Endothelial cell of umbilical vein (primary cell): ENCODE measurements at regions not wholly inside any gene's neighbourhood (a gene's known extent, or its start where the extent isn't known, plus 50 kb on each side); places are given as distances from the start of the nearest gene placed in this dataset.

ENCODE experiments used
- BruUV-seq: library from RNA; stranded (reverse); fragments of 400-500 nt; replicated peaks from 2 replicates; lab custom pipeline; 2021; lab: Mats Ljungman, UMichigan
- CTCF ChIA-PET: fragments of 300-600, 350-600 bp; sonication (Branson Sonifier 250); formaldehyde crosslinking; loops from one replicate; lab custom pipeline; 2021; ENCODE audit warnings: antibody characterized with exemption, inconsistent platforms; lab: Charles Lee
- POLR2A ChIA-PET: fragments of 300-600, 350-600 bp; sonication (Branson Sonifier 250); formaldehyde crosslinking; loops from one replicate; lab custom pipeline; 2021; ENCODE audit warnings: antibody characterized with exemption, inconsistent platforms; lab: Charles Lee
- DNase-seq: peaks from one replicate; pipeline ENCODE4 v3.0.0-alpha.2; 2011; ENCODE audit warnings: low read depth, low spot score
- FAIRE-seq: peaks from 2 replicates; lab custom pipeline; 2011; peaks lifted over from hg19 to GRCh38; lab: Jason Lieb, UNC
- H2AFZ ChIP-seq: 2 replicates; pipeline ENCODE4 v1.6.0; 2012; ENCODE audit warnings: low read depth, low read length, control low read depth, inconsistent platforms
- H3K27ac ChIP-seq: 2 replicates; pipeline ENCODE4 v1.5.1; 2011; ENCODE audit warnings: low read depth, mild to moderate bottlenecking, control low read depth, low read length, moderate library complexity; ENCODE audit not compliant: insufficient read depth
- H3K27me3 ChIP-seq, 2 experiments: 2 replicates each; pipeline versions ENCODE4 v1.6.0 to v1.6.1; 2011; ENCODE audit warnings: low read length in 2 of 2, mixed read lengths in 1 of 2; ENCODE audit not compliant: control insufficient read depth in 2 of 2, insufficient read depth in 2 of 2
- H3K36me3 ChIP-seq, 2 experiments: 2 replicates in 1 of 2; 3 replicates in 1 of 2; pipeline ENCODE4 v1.5.1; 2011; ENCODE audit warnings: low read length in 2 of 2, mild to moderate bottlenecking in 1 of 2, moderate library complexity in 1 of 2; ENCODE audit not compliant: control insufficient read depth in 2 of 2, insufficient read depth in 2 of 2; ENCODE audit errors: extremely low read depth in 1 of 2
- H3K4me1 ChIP-seq: 3 replicates; pipeline ENCODE4 v1.5.1; 2011; ENCODE audit warnings: mild to moderate bottlenecking, low read length; ENCODE audit not compliant: control insufficient read depth, insufficient read depth; ENCODE audit errors: extremely low read depth
- H3K4me2 ChIP-seq: 2 replicates; pipeline ENCODE4 v1.6.1; 2011; ENCODE audit warnings: low read length, control low read depth, mixed read lengths; ENCODE audit not compliant: insufficient read depth
- H3K4me3 ChIP-seq, 3 experiments: fragments of 200-600 bp in 1 of 3; sonication (generic), shearing (Covaris generic) in 1 of 3; replicated peaks in 1 of 3; 2 replicates each; pipeline ENCODE4 v1.5.1; 2011 to 2016; ENCODE audit warnings: control low read depth in 3 of 3, low read length in 3 of 3, mild to moderate bottlenecking in 2 of 3, inconsistent platforms in 1 of 3, low read depth in 1 of 3, moderate library complexity in 1 of 3; ENCODE audit not compliant: insufficient read depth in 1 of 3
- H3K79me2 ChIP-seq: 2 replicates; pipeline ENCODE4 v1.6.0; 2012; ENCODE audit warnings: low read length, inconsistent platforms; ENCODE audit not compliant: control insufficient read depth, insufficient read depth
- H3K9ac ChIP-seq: replicated peaks from 2 replicates; pipeline ENCODE3; 2011; ENCODE audit warnings: low read length, control low read depth; ENCODE audit not compliant: insufficient read depth; ENCODE audit errors: extremely low read depth
- H3K9me1 ChIP-seq: replicated peaks from 3 replicates; pipeline ENCODE4 v1.6.0; 2011; ENCODE audit warnings: mild to moderate bottlenecking, low read length; ENCODE audit not compliant: control insufficient read depth, insufficient read depth; ENCODE audit errors: extremely low read depth
- H3K9me3 ChIP-seq: replicated peaks from 2 replicates; pipeline ENCODE4 v1.5.1; 2012; ENCODE audit warnings: low read length, inconsistent platforms; ENCODE audit not compliant: control insufficient read depth, insufficient read depth
- H4K20me1 ChIP-seq: replicated peaks from 2 replicates; pipeline ENCODE3; 2011; ENCODE audit warnings: mild to moderate bottlenecking, low read length; ENCODE audit not compliant: control insufficient read depth, insufficient read depth; ENCODE audit errors: extremely low read depth
- CTCF ChIP-seq, 2 donors: IDR thresholded peaks; 1 replicate in 1 of 2; 2 replicates in 1 of 2; pipeline ENCODE4 v1.5.1; 2011; ENCODE audit warnings: low read length in 2 of 2, mild to moderate bottlenecking in 2 of 2, moderate library complexity in 2 of 2, control low read depth in 1 of 2, inconsistent platforms in 1 of 2, low read depth in 1 of 2; ENCODE audit not compliant: insufficient read depth in 1 of 2; ENCODE audit errors: extremely low read depth in 1 of 2
- EZH2 ChIP-seq: IDR thresholded peaks from 2 replicates; pipeline ENCODE4 v1.6.1; 2012; ENCODE audit warnings: borderline replicate concordance, low read depth, mild to moderate bottlenecking, moderate library complexity, low read length, inconsistent platforms; ENCODE audit not compliant: severe bottlenecking
- FOS ChIP-seq: IDR thresholded peaks from 2 replicates; pipeline ENCODE4 v1.6.1; 2011; ENCODE audit warnings: mild to moderate bottlenecking, low read length, moderate library complexity, borderline replicate concordance; ENCODE audit not compliant: insufficient read depth
- GATA2 ChIP-seq: IDR thresholded peaks from 2 replicates; pipeline ENCODE4 v1.7.0; 2011; ENCODE audit warnings: low read depth, mild to moderate bottlenecking, moderate library complexity, mixed read lengths, low read length; ENCODE audit not compliant: insufficient read length, insufficient read depth
- JUN ChIP-seq: IDR thresholded peaks from 2 replicates; pipeline ENCODE4 v1.6.1; 2011; ENCODE audit warnings: borderline replicate concordance, low read depth; ENCODE audit not compliant: insufficient read length, insufficient read depth
- MYC ChIP-seq: IDR thresholded peaks from one replicate; pipeline ENCODE4 v1.6.1; 2011; ENCODE audit warnings: mild to moderate bottlenecking, low read depth, low read length
- POLR2A ChIP-seq: IDR thresholded peaks from 2 replicates; pipeline ENCODE4 v1.6.1; 2012; ENCODE audit warnings: low read depth, mild to moderate bottlenecking, control low read depth, low read length
- dilution Hi-C: fragments of 300-500 bp; cut with MboI; formaldehyde crosslinking; loops from one replicate; pipeline ENCODE4 v1.15.0; 2019; ENCODE audit warnings: low sequenced_read_pairs; ENCODE audit not compliant: extremely low pct_ligation_motif_present
- intact Hi-C: fragments of 100-400 bp; cut with micrococcal nuclease; formaldehyde crosslinking; loops from one replicate; pipeline ENCODE4 v1.10.0; 2022
- TF ChIP-seq, protein P1 (sequence below): IDR thresholded peaks from 2 replicates; pipeline ENCODE4 v1.6.1; 2011; ENCODE audit not compliant: insufficient read depth, insufficient read length

DNA sequence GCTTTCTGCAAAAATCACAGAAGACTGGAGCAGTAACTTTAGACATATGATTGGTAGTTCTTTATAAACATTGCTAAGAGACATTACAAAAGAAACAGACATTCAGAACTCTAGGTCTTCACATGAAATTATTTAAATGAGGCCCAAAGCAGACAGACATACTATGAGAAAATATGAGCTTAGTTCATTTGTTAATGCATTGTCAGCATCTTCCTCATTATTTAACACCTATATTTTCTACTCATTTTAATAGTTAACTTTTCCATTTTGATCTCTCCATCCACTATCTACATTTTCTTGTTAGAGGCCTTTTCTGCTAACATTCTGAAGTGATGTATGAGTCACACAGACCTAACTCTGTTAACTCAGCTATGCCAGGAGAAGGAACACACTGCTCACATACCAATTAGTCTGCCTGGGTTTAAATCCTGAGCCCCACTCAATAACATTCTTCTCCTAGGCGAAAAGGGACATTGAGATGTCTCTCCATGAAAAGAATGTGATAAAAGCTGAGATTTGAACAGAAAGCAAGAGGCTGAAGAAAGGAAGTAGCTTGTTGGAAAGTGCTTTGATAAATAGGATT lies 400.3 kb upstream of the PKDCC start:
- no peaks in the 10 kb centered on the region for H3K9me3 ChIP-seq
- H3K9ac ChIP-seq = no peak overlapping the region
- DNase-seq = no peak
- H3K4me3 ChIP-seq = no peak overlapping the region
- intact Hi-C loops = no loop called here
- no peaks in the 10 kb centered on the region for H3K9me1 ChIP-seq
- CTCF ChIA-PET = interaction anchor here (1.0 kb wide), 1 partner anchor 12 kb away, joined by 3 read pairs; no protein-coding TSS in a partner anchor
- H2AFZ ChIP-seq = no peak overlapping the region
- no peaks in the 10 kb centered on the region for H4K20me1 ChIP-seq
- FAIRE-seq = no peak
- BruUV-seq = no TSS peak
- POLR2A ChIA-PET = no interaction called here
- no peaks in the 10 kb centered on the region for H3K36me3 ChIP-seq
- H3K27ac ChIP-seq = no peak overlapping the region
- no peaks in the 10 kb centered on the region for H3K27me3 ChIP-seq
- H3K79me2 ChIP-seq = no peaks in the 10 kb centered on the region
- dilution Hi-C loops = no loop called here
- no peak overlapping the region for H3K4me2 ChIP-seq
- no peaks in the 10 kb centered on the region for H3K4me1 ChIP-seq
- TF ChIP-seq GATA2 = no peak
- TF ChIP-seq, protein P1, sequence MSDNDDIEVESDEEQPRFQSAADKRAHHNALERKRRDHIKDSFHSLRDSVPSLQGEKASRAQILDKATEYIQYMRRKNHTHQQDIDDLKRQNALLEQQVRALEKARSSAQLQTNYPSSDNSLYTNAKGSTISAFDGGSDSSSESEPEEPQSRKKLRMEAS = no peak
- no peak for TF ChIP-seq MYC
- no peak for TF ChIP-seq POLR2A
- no peak for TF ChIP-seq JUN
- TF ChIP-seq EZH2 = no peak
- no peak for TF ChIP-seq FOS
- TF ChIP-seq CTCF (IDR thresholded peaks at IDR 0.05; ENCODE audit: extremely low read depth in 1 of 2, insufficient read depth in 1 of 2, low read depth in 1 of 2, low read length in 2 of 2) = no peak
